Lower lobe of right lung (tissue), 2 donors: ENCODE measurements at regions not wholly inside any gene's neighbourhood (a gene's known extent, or its start where the extent isn't known, plus 50 kb on each side); places are given as distances from the start of the nearest gene placed in this dataset.
A peak's percentile ranks its signal among the peaks of the same experiment; 100 is the strongest.

Source experiments
- ATAC-seq, 2 donors: fragments of 200-7000 bp; cut with Tn5 transposase; one replicate each; pipeline ENCODE4 v1.9.1; 2020 to 2022; ENCODE audit warnings: mild to moderate bottlenecking in 2 of 2, moderate library complexity in 2 of 2
- DNase-seq: peaks from one replicate; pipeline ENCODE4 v3.0.0-alpha.2; 2020
- H3K27ac ChIP-seq: fragments of 200-600 bp; one replicate; pipeline ENCODE4 v1.8.0; 2022
- H3K27me3 ChIP-seq: fragments of 200-600 bp; one replicate; pipeline ENCODE4 v1.8.0; 2022; ENCODE audit warnings: low read depth
- H3K36me3 ChIP-seq: fragments of 200-600 bp; one replicate; pipeline ENCODE4 v1.8.0; 2022; ENCODE audit warnings: mild to moderate bottlenecking
- H3K4me1 ChIP-seq: fragments of 200-600 bp; one replicate; pipeline ENCODE4 v1.8.0; 2022
- H3K4me3 ChIP-seq: fragments of 200-600 bp; one replicate; pipeline ENCODE4 v1.8.0; 2022; ENCODE audit warnings: mild to moderate bottlenecking
- H3K9me3 ChIP-seq: fragments of 200-600 bp; one replicate; pipeline ENCODE4 v1.8.0; 2022
- CTCF ChIP-seq: fragments of 200-600 bp; IDR thresholded peaks from one replicate; pipeline ENCODE4 v1.8.0; 2022; ENCODE audit warnings: antibody characterized with exemption, mild to moderate bottlenecking
- intact Hi-C: fragments of 100-400 bp; cut with DNase I; formaldehyde crosslinking; loops from one replicate; pipeline ENCODE4 v1.11.0; 2022
- donor health status: DM: no; HTN: yes; CAD: no; lungs with severe emphysema.

GRCh38 chrX:109854096-109854495 is 121.0 kb upstream of the ACSL4 start:
- Histone ChIP-seq H3K4me3 (no peak overlapping the region), H3K27ac (no peak overlapping the region), H3K9me3 (no peaks in the 10 kb centered on the region), H3K27me3 (no peaks in the 10 kb centered on the region), H3K4me1 (no peaks in the 10 kb centered on the region), H3K36me3 (no peaks in the 10 kb centered on the region)
- no peak for TF ChIP-seq CTCF
- DNase-seq, result no peak
- intact Hi-C loops, result no loop called here
- no peak for ATAC-seq

- H3K27ac ChIP-seq, result no peak overlapping the region
- no peaks in the 10 kb centered on the region for H3K27me3 ChIP-seq
- intact Hi-C loops, result no loop called here
- H3K4me1 ChIP-seq, result no peaks in the 10 kb centered on the region
- TF ChIP-seq CTCF, result no peak
- no peak overlapping the region for H3K4me3 ChIP-seq
- H3K36me3 ChIP-seq, result no peaks in the 10 kb centered on the region
- ATAC-seq (no peak), DNase-seq (no peak)
- no peaks in the 10 kb centered on the region for H3K9me3 ChIP-seq
Measured at GRCh38 chrX:109855501-109855900, 122.4 kb upstream of the ACSL4 start.

- TF ChIP-seq CTCF, result peak; percentile 66
- no peaks in the 10 kb centered on the region for H3K36me3 ChIP-seq
- ATAC-seq, result peak in 1 of 2 donors; percentile 41
- H3K4me3 ChIP-seq, result no peak overlapping the region
- H3K27me3 ChIP-seq, result no peaks in the 10 kb centered on the region
- no peaks in the 10 kb centered on the region for H3K4me1 ChIP-seq
- DNase-seq, result no peak
- H3K27ac ChIP-seq, result no peak overlapping the region
- H3K9me3 ChIP-seq, result no peaks in the 10 kb centered on the region
- intact Hi-C loops, result no loop called here
Measured at GRCh38 chrX:109856974-109857373, 123.9 kb upstream of the ACSL4 start.

- no peaks in the 10 kb centered on the region for H3K27me3 ChIP-seq
- intact Hi-C loops, result no loop called here
- H3K9me3 ChIP-seq, result no peaks in the 10 kb centered on the region
- H3K4me3 ChIP-seq, result no peak overlapping the region
- H3K4me1 ChIP-seq, result no peaks in the 10 kb centered on the region
- no peak overlapping the region for H3K27ac ChIP-seq
- TF ChIP-seq CTCF, result no peak
- ATAC-seq, result no peak
- no peaks in the 10 kb centered on the region for H3K36me3 ChIP-seq
- no peak for DNase-seq
Measured at GRCh38 chrX:109857584-109858228, 124.6 kb upstream of the ACSL4 start.

GRCh38 chrX:109858602-109859341 is 125.7 kb upstream of the ACSL4 start:
- no peak overlapping the region for H3K4me3 ChIP-seq
- no peaks in the 10 kb centered on the region for H3K27me3 ChIP-seq
- H3K36me3 ChIP-seq, result no peaks in the 10 kb centered on the region
- ATAC-seq (no peak), DNase-seq (no peak)
- intact Hi-C loops, result no loop called here
- no peak overlapping the region for H3K27ac ChIP-seq
- H3K4me1 ChIP-seq, result no peaks in the 10 kb centered on the region
- H3K9me3 ChIP-seq, result no peaks in the 10 kb centered on the region
- TF ChIP-seq CTCF, result no peak
